Myocyte (in vitro differentiated cells): ENCODE measurements at regions not wholly inside any gene's neighbourhood (a gene's known extent, or its start where the extent isn't known, plus 50 kb on each side); places are given as distances from the start of the nearest gene placed in this dataset.
"Not testable (repeated sequence)": the region's sequence is repeated elsewhere in the genome, so short reads cannot be mapped to it uniquely, and the experiment has no call there.

ENCODE experiments used
- DNase-seq: peaks from one replicate; pipeline ENCODE4 v3.0.0-alpha.2; 2012; ENCODE audit warnings: low read depth

- DNase-seq, result no peak
Measured at GRCh38 chr6:113763311-113763766, 93.8 kb upstream of the MARCKS start.

GRCh38 chr6:113763876-113764275, 93.3 kb upstream of the MARCKS start:
- no peak for DNase-seq

- DNase-seq, result no peak
Measured at GRCh38 chr6:113765909-113766308, 91.2 kb upstream of the MARCKS start.

- no peak for DNase-seq
Measured at GRCh38 chr6:113767985-113768384, 89.2 kb upstream of the MARCKS start.

- no peak for DNase-seq
Measured at GRCh38 chr6:113772961-113773360, 84.2 kb upstream of the MARCKS start.

- DNase-seq, result no peak
Measured at GRCh38 chr6:113774127-113774825, 82.9 kb upstream of the MARCKS start.

GRCh38 chr6:113776998-113777397, 80.1 kb upstream of the MARCKS start:
- no peak for DNase-seq

GRCh38 chr6:113777601-113778000, 79.5 kb upstream of the MARCKS start:
- DNase-seq, result no peak

- peak; percentile 47 for DNase-seq
Measured at GRCh38 chr6:113779656-113780055, 77.5 kb upstream of the MARCKS start.

GRCh38 chr6:113782636-113783035, 74.5 kb upstream of the MARCKS start:
- no peak for DNase-seq

GRCh38 chr6:113786168-113786567, 71.0 kb upstream of the MARCKS start:
- no peak for DNase-seq

- DNase-seq, result no peak
Measured at GRCh38 chr6:113788586-113788985, 68.6 kb upstream of the MARCKS start.

GRCh38 chr6:113791225-113791624, 65.9 kb upstream of the MARCKS start:
- not testable (repeated sequence) for DNase-seq

- DNase-seq, result not testable (repeated sequence)
Measured at GRCh38 chr6:113795371-113795770, 61.8 kb upstream of the MARCKS start.

GRCh38 chr6:113796038-113796437, 61.1 kb upstream of the MARCKS start:
- DNase-seq, result no peak

GRCh38 chr6:113802779-113803178, 54.4 kb upstream of the MARCKS start:
- DNase-seq, result no peak

GRCh38 chr6:113805173-113805790, 51.9 kb upstream of the MARCKS start:
- peak; percentile 6 for DNase-seq

GRCh38 chr6:113805811-113806495, 51.2 kb upstream of the MARCKS start:
- peak; percentile 65 for DNase-seq
